WERI-Rb-1 (cell line): ENCODE measurements at regions not wholly inside any gene's neighbourhood (a gene's known extent, or its start where the extent isn't known, plus 50 kb on each side); places are given as distances from the start of the nearest gene placed in this dataset.
"Not testable (repeated sequence)": the region's sequence is repeated elsewhere in the genome, so short reads cannot be mapped to it uniquely, and the experiment has no call there.

Source experiments
- DNase-seq: peaks from one replicate; pipeline ENCODE4 v3.0.0-alpha.2; 2020
- H3K27ac ChIP-seq: fragments of 250-450 bp; sonication (Bioruptor Pico); 2 replicates; pipeline ENCODE4 v1.5.1; 2020; ENCODE audit warnings: mild to moderate bottlenecking, moderate library complexity
- H3K27me3 ChIP-seq: fragments of 250-450 bp; sonication (Bioruptor Pico); 2 replicates; pipeline ENCODE4 v1.5.1; 2021; ENCODE audit warnings: mild to moderate bottlenecking, low read depth, moderate library complexity; ENCODE audit not compliant: insufficient read depth, severe bottlenecking
- H3K36me3 ChIP-seq: fragments of 250-450 bp; sonication (Bioruptor Pico); 2 replicates; pipeline ENCODE4 v1.5.1; 2020; ENCODE audit warnings: mild to moderate bottlenecking, moderate library complexity
- H3K4me3 ChIP-seq: 2 replicates; pipeline ENCODE4 v1.5.1; 2011; ENCODE audit warnings: low read depth, mild to moderate bottlenecking, control low read depth, low read length
- H3K9me3 ChIP-seq: fragments of 250-450 bp; sonication (Bioruptor Pico); 2 replicates; pipeline ENCODE4 v1.5.1; 2021; ENCODE audit warnings: mild to moderate bottlenecking, moderate library complexity; ENCODE audit not compliant: severe bottlenecking
- TF ChIP-seq, protein P1 (sequence below): IDR thresholded peaks from 2 replicates; pipeline ENCODE4 v1.5.1; 2011; ENCODE audit warnings: low read depth, mild to moderate bottlenecking, control low read depth, inconsistent platforms, low read length

DNA sequence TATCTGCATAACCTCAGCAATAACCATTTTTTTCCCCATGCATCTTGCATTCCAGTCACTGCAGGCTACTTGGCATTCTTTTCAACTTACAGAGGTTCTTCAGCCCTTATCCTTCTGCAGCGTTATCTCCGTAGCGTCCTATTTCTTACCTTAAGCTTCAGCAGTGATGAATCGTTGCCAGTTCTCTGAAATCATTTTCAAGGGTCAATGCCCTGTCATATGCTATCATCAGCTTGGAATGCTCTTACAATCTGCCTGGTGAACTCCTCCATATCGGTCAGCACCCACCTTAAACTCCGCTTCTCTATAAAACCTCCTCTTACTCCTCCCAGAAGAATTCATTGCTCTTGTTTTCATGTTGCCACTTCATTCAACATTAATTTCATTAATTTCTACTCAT lies 105.1 kb upstream of the DPH5 start:
- H3K27ac ChIP-seq = no peak overlapping the region
- H3K27me3 ChIP-seq = no peaks in the 10 kb centered on the region
- TF ChIP-seq, protein P1, sequence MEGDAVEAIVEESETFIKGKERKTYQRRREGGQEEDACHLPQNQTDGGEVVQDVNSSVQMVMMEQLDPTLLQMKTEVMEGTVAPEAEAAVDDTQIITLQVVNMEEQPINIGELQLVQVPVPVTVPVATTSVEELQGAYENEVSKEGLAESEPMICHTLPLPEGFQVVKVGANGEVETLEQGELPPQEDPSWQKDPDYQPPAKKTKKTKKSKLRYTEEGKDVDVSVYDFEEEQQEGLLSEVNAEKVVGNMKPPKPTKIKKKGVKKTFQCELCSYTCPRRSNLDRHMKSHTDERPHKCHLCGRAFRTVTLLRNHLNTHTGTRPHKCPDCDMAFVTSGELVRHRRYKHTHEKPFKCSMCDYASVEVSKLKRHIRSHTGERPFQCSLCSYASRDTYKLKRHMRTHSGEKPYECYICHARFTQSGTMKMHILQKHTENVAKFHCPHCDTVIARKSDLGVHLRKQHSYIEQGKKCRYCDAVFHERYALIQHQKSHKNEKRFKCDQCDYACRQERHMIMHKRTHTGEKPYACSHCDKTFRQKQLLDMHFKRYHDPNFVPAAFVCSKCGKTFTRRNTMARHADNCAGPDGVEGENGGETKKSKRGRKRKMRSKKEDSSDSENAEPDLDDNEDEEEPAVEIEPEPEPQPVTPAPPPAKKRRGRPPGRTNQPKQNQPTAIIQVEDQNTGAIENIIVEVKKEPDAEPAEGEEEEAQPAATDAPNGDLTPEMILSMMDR = no peak
- DNase-seq = no peak
- H3K4me3 ChIP-seq = no peak overlapping the region
- no peaks in the 10 kb centered on the region for H3K36me3 ChIP-seq
- no peaks in the 10 kb centered on the region for H3K9me3 ChIP-seq

DNA sequence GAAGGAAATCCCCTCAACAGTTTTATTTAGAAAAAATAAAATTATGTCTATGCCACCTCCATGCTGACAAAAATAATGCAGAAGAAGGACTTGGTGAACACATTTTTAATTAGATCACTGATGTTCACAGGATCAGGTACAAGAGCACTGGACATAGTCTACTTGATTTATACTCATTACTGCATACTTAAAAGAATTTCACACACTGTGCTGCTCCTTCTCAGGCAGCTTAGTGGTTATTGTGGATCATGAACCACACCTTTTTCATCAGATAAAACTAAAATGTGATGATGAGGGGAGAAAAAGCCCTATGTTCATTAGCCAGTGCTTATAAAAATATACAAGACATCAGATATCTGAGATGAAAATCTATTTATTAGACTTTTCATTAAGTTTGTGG lies 103.3 kb upstream of the DPH5 start:
- H3K4me3 ChIP-seq = no peak overlapping the region
- DNase-seq = no peak
- TF ChIP-seq, protein P1 = no peak
- no peaks in the 10 kb centered on the region for H3K9me3 ChIP-seq
- H3K27me3 ChIP-seq = no peaks in the 10 kb centered on the region
- peak overlapping the region; percentile 70 for H3K27ac ChIP-seq
- no peaks in the 10 kb centered on the region for H3K36me3 ChIP-seq

DNA sequence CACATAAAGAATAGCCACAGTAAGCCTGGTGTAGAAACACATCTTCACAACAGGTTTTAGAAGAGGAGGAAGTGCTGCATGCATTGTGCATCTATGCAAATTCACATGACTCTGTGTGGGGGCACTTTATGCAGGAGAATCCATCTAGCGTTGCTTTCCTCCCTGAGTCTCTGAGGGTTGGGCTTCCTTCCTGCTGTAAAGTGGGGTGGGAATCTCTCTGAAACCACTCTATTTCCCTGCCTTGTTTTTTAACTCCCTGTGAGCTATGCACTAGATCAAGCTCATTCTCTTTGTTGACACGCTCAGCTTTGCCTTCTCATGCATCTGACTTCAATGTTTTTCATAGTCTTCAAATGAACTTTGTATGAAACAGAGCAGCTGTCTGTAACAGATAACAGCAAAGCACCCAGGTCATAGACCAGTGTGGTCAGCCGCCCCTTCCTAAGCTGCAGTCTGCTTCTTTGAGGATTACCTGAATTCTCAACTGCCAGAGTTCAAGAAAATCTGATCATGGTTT lies 102.7 kb upstream of the DPH5 start:
- TF ChIP-seq, protein P1 = no peak
- DNase-seq = peak; percentile 64
- Histone ChIP-seq H3K27me3 (no peaks in the 10 kb centered on the region), H3K27ac (peak overlapping the region; percentile 70), H3K9me3 (no peaks in the 10 kb centered on the region), H3K36me3 (no peaks in the 10 kb centered on the region), H3K4me3 (no peak overlapping the region)

DNA sequence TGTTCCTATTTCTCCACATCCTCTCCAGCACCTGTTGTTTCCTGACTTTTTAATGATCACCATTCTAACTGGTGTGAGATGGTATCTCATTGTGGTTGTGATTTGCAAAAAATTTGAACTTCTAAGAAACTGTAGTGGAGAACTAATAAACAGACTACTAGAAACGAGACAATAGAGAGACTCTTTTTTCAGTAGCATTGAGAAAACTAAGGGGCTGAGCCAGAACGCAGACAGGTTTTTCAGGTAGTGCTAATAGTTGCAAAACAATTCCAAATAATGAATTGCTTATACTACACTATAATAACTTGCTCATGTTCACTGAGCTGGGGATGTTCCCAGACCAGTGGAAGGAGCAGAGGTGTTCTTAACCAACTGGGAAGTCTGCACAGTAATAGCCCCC lies 98.8 kb upstream of the DPH5 start:
- H3K27me3 ChIP-seq = no peaks in the 10 kb centered on the region
- H3K36me3 ChIP-seq = no peaks in the 10 kb centered on the region
- no peak for DNase-seq
- no peaks in the 10 kb centered on the region for H3K9me3 ChIP-seq
- no peak overlapping the region for H3K4me3 ChIP-seq
- TF ChIP-seq, protein P1 = no peak
- no peak overlapping the region for H3K27ac ChIP-seq

DNA sequence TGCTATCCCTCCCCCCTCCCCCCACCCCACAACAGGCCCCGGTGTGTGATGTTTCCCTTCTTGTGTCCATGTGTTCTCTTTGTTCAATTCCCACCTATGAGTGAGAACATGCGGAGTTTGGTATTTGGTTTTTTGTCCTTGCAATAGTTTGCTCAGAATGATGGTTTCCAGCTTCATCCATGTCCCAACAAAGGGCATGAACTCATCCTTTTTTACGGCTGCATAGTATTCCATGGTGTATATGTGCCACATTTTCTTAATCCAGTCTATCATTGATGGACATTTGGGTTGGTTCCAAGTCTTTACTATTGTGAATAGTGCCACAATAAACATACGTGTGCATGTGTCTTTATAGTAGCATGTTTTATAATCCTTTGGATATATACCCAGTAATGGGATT lies 98.3 kb upstream of the DPH5 start:
- H3K27me3 ChIP-seq, H3K27ac ChIP-seq, DNase-seq, H3K4me3 ChIP-seq, H3K9me3 ChIP-seq, H3K36me3 ChIP-seq: not testable (repeated sequence)

DNA sequence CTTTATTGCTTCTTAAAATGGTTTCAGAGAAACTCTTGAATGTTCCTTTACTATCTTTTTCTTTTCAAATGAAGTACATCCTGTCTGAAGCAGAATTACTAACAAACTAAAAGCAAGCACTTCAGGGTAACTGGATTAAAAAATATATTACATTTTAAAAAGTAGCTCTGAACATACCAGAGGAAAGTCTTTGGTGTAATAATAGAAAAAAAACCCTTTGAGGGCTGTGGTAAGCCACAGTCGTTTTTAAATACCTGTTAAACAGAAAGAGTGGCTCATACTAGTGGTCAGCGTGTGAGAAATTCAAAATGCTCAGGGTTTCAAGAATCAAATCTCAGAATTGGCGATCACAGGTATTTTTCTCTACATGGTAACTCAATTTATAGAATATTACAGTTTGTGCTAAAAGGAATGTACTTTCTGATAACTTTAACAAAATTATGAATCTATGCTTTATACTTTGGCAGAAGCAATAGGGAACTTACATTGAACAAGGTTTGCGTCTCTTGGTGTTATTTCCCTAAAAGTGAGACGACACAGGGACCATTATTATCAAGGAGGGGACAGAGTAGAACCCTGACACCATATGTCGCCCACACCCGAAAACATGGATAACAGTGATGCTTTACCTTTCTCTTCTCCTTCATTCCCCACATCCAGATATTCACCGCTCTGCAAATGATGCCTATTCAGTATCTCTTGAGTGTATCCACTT lies 97.0 kb upstream of the DPH5 start:
- no peaks in the 10 kb centered on the region for H3K9me3 ChIP-seq
- H3K36me3 ChIP-seq = no peaks in the 10 kb centered on the region
- H3K27ac ChIP-seq = no peak overlapping the region
- DNase-seq = no peak
- no peaks in the 10 kb centered on the region for H3K27me3 ChIP-seq
- TF ChIP-seq, protein P1 = no peak
- no peak overlapping the region for H3K4me3 ChIP-seq
